Activated CD4-positive, alpha-beta T cell treated with anti-CD3 and anti-CD28 coated beads for 24 hours (primary cell): ENCODE measurements at regions not wholly inside any gene's neighbourhood (a gene's known extent, or its start where the extent isn't known, plus 50 kb on each side); places are given as distances from the start of the nearest gene placed in this dataset.

Experiments
- DNase-seq, 2 donors: peaks; one replicate each; pipeline ENCODE4 v3.0.0-alpha.2; 2020; ENCODE audit warnings: low read depth in 2 of 2

- no peak for DNase-seq
These were observed 100.2 kb upstream of the FSTL4 start for GRCh38 chr5:133712562-133712961.

- no peak for DNase-seq
These were observed 96.9 kb upstream of the FSTL4 start for GRCh38 chr5:133709209-133709725.

- DNase-seq = no peak
These were observed 96.0 kb upstream of the FSTL4 start for GRCh38 chr5:133708331-133708850.

- no peak for DNase-seq
These were observed 95.3 kb upstream of the FSTL4 start for GRCh38 chr5:133707629-133708028.

GRCh38 chr5:133706506-133707430, 94.4 kb upstream of the FSTL4 start:
- no peak for DNase-seq

- DNase-seq = no peak
These were observed 93.0 kb upstream of the FSTL4 start for GRCh38 chr5:133705331-133705730.

GRCh38 chr5:133704411-133704810, 92.1 kb upstream of the FSTL4 start:
- DNase-seq = no peak

GRCh38 chr5:133703935-133704334, 91.6 kb upstream of the FSTL4 start:
- DNase-seq = no peak

- DNase-seq = no peak
These were observed 90.7 kb upstream of the FSTL4 start for GRCh38 chr5:133702791-133703770.

- no peak for DNase-seq
These were observed 89.5 kb upstream of the FSTL4 start for GRCh38 chr5:133701871-133702270.

- no peak for DNase-seq
These were observed 87.9 kb upstream of the FSTL4 start for GRCh38 chr5:133700251-133700650.

- DNase-seq = no peak
These were observed 86.5 kb upstream of the FSTL4 start for GRCh38 chr5:133698646-133699526.

- no peak for DNase-seq
These were observed 85.9 kb upstream of the FSTL4 start for GRCh38 chr5:133698259-133698554.

- DNase-seq = no peak
These were observed 85.4 kb upstream of the FSTL4 start for GRCh38 chr5:133697536-133698258.

GRCh38 chr5:133696782-133697507, 84.6 kb upstream of the FSTL4 start:
- DNase-seq = no peak

- no peak for DNase-seq
These were observed 83.8 kb upstream of the FSTL4 start for GRCh38 chr5:133696006-133696584.

- DNase-seq = no peak
These were observed 82.0 kb upstream of the FSTL4 start for GRCh38 chr5:133694181-133694831.

GRCh38 chr5:133691448-133691847, 79.1 kb upstream of the FSTL4 start:
- DNase-seq = no peak

GRCh38 chr5:133690746-133691145, 78.4 kb upstream of the FSTL4 start:
- no peak for DNase-seq
